K562 (cell line): ENCODE measurements at regions not wholly inside any gene's neighbourhood (a gene's known extent, or its start where the extent isn't known, plus 50 kb on each side); places are given as distances from the start of the nearest gene placed in this dataset.

ENCODE experiments used
- ATAC-seq: fragments of 200-7000 bp; cut with Tn5 transposase; 3 replicates; pipeline ENCODE4 v1.9.1; 2020; ENCODE audit warnings: moderate library complexity
- BruUV-seq: library from RNA; stranded (reverse); fragments of 400-500 nt; replicated peaks from 2 replicates; lab custom pipeline; 2021; lab: Mats Ljungman, UMichigan
- CTCF ChIA-PET: fragments of 300-600 bp; formaldehyde crosslinking; extraction: SDS; loops from one replicate; lab custom pipeline; 2021; ENCODE audit warnings: low intra/inter-chr PET ratio; lab: Yijun Ruan, JAX
- POLR2A ChIA-PET: fragments of 300-600, 350-650 bp; sonication (Branson Sonifier 250); formaldehyde crosslinking; extraction: SDS; loops from one replicate; lab custom pipeline; 2021; ENCODE audit warnings: antibody characterized with exemption, inconsistent platforms; lab: Yijun Ruan, JAX
- DNase-seq, 4 experiments: peaks; one replicate each; pipeline versions ENCODE4 v3.0.0 to v3.0.0-alpha.2; 2011 to 2018; ENCODE audit warnings: low spot score in 3 of 4, mixed read lengths in 3 of 4; ENCODE audit errors: extremely low read depth in 1 of 4
- FAIRE-seq: peaks from 2 replicates; lab custom pipeline; 2011; peaks lifted over from hg19 to GRCh38; lab: Jason Lieb, UNC
- H2AFZ ChIP-seq: 2 replicates; pipeline ENCODE4 v1.6.0; 2011; ENCODE audit warnings: low read depth, low read length, control low read depth, inconsistent platforms
- H3K27ac ChIP-seq: fragments of 200-600 bp; 3 replicates; pipeline ENCODE4 v1.8.0; 2011; ENCODE audit warnings: low read depth, mild to moderate bottlenecking, control low read depth, inconsistent platforms, low read length, moderate library complexity, mixed read lengths; ENCODE audit errors: extremely low read depth
- H3K27me3 ChIP-seq, 2 experiments: fragments of 300-600 bp in 1 of 2; 2 replicates in 1 of 2; 3 replicates in 1 of 2; pipeline versions ENCODE4 v1.6.0 to v1.8.0; 2011; ENCODE audit warnings: inconsistent platforms in 2 of 2, low read length in 2 of 2, mild to moderate bottlenecking in 1 of 2, mixed read lengths in 1 of 2, moderate library complexity in 1 of 2; ENCODE audit not compliant: control insufficient read depth in 2 of 2, insufficient read depth in 2 of 2
- H3K36me3 ChIP-seq: fragments of 300-600 bp; 3 replicates; pipeline ENCODE4 v1.8.0; 2011; ENCODE audit warnings: mild to moderate bottlenecking, low read length, inconsistent platforms; ENCODE audit not compliant: control insufficient read depth, insufficient read depth
- H3K4me1 ChIP-seq, 2 experiments: fragments of 200-600 bp in 1 of 2; replicated peaks in 1 of 2; 2 replicates in 1 of 2; 3 replicates in 1 of 2; pipeline versions ENCODE4 v1.5.1 to v1.8.0; 2011; ENCODE audit warnings: inconsistent platforms in 2 of 2, low read length in 2 of 2, mild to moderate bottlenecking in 1 of 2, mixed read lengths in 1 of 2, moderate library complexity in 1 of 2; ENCODE audit not compliant: control insufficient read depth in 2 of 2, insufficient read depth in 2 of 2
- H3K4me2 ChIP-seq: 2 replicates; pipeline ENCODE4 v1.6.1; 2011; ENCODE audit warnings: low read length, control low read depth, inconsistent platforms, mixed read lengths; ENCODE audit not compliant: insufficient read depth
- H3K4me3 ChIP-seq: fragments of 200-600 bp; sonication (generic), shearing (Covaris generic); 2 replicates; pipeline ENCODE4 v1.5.1; 2016; ENCODE audit warnings: control low read depth, inconsistent platforms
- H3K79me2 ChIP-seq: fragments of 200-600 bp; 3 replicates; pipeline ENCODE4 v1.8.0; 2011; ENCODE audit warnings: low read length, inconsistent platforms; ENCODE audit not compliant: control insufficient read depth, insufficient read depth
- H3K9ac ChIP-seq, 2 experiments: 2 replicates each; pipeline versions ENCODE4 v1.6.0 to v1.6.1; 2011; ENCODE audit warnings: low read depth in 2 of 2, low read length in 2 of 2, control low read depth in 1 of 2, inconsistent platforms in 1 of 2, mild to moderate bottlenecking in 1 of 2, mixed read lengths in 1 of 2; ENCODE audit not compliant: insufficient read depth in 1 of 2
- H3K9me1 ChIP-seq: one replicate; pipeline ENCODE4 v1.6.0; 2011; ENCODE audit warnings: inconsistent platforms, mild to moderate bottlenecking, low read length, moderate library complexity; ENCODE audit not compliant: control insufficient read depth, insufficient read depth
- H3K9me3 ChIP-seq: replicated peaks from 2 replicates; pipeline ENCODE4 v1.5.1; 2011; ENCODE audit warnings: low read depth, low read length, inconsistent platforms; ENCODE audit not compliant: control insufficient read depth, insufficient read depth
- H4K20me1 ChIP-seq: replicated peaks from 2 replicates; pipeline ENCODE4 v1.6.1; 2011; ENCODE audit warnings: low read length, inconsistent platforms, mixed read lengths; ENCODE audit not compliant: control insufficient read depth, insufficient read depth
- GTF3C2 ChIP-seq: IDR thresholded peaks from 3 replicates; pipeline ENCODE4 v1.6.1; 2011; ENCODE audit warnings: borderline replicate concordance, mild to moderate bottlenecking, moderate library complexity; ENCODE audit not compliant: insufficient read length; ENCODE audit errors: extremely low read depth
- NCOR1 ChIP-seq: fragments of 450-650 bp; IDR thresholded peaks from 2 replicates; pipeline ENCODE4 v1.6.1; 2016; ENCODE audit warnings: mild to moderate bottlenecking, moderate library complexity
- ZEB2 ChIP-seq: fragments of 450-650 bp; IDR thresholded peaks from 2 replicates; pipeline ENCODE4 v1.6.1; 2016
- WGBS: fragments of 100-300 bp; shearing (Covaris generic); methylation state at CpG from one replicate; pipeline ENCODE4 v1.1.6; 2016; ENCODE audit warnings: low coverage, mixed read lengths; ENCODE audit not compliant: insufficient coverage; ENCODE audit errors: missing lambda C conversion rate; 5-methylcytosine and 5-hydroxymethylcytosine counted together
- in situ Hi-C: fragments of 300-500 bp; cut with MboI; formaldehyde crosslinking; loops from 4 replicates; pipeline ENCODE4 v1.15.0; 2018; ENCODE audit warnings: inconsistent platforms, mixed read lengths
- intact Hi-C: fragments of 100-400 bp; cut with micrococcal nuclease; formaldehyde crosslinking; loops from 2 replicates; pipeline ENCODE4 v1.14.2; 2022

- ChIA-PET CTCF (no interaction called here), POLR2A (no interaction called here)
- FAIRE-seq (no peak), DNase-seq (no peak), ATAC-seq (peak; percentile 27; the same call in 1 of the 3 replicates)
- Histone ChIP-seq H3K9me1 (no peaks in the 10 kb centered on the region), H3K27ac (no peak overlapping the region), H2AFZ (no peak overlapping the region), H3K4me3 (no peak overlapping the region), H4K20me1 (no peaks in the 10 kb centered on the region), H3K9me3 (no peaks in the 10 kb centered on the region), H3K9ac (no peak overlapping the region), H3K36me3 (no peaks in the 10 kb centered on the region), H3K79me2 (no peaks in the 10 kb centered on the region), H3K4me1 (no peaks in the 10 kb centered on the region; a peak in 1 of 5 replicates), H3K4me2 (no peak overlapping the region), H3K27me3 (0 out of 5 replicates have a peak, but pooled peaks cover 0 to 4% of the 10 kb centered on the region in 2 experiments)
- no peak for TF ChIP-seq ZEB2
- TF ChIP-seq NCOR1: no peak
- TF ChIP-seq GTF3C2: no peak
- intact Hi-C loops (no loop called here), in situ Hi-C loops (no loop called here)
- 5% methylated on average over 4 of the region's 4 CpGs for WGBS
- BruUV-seq: no TSS peak
Measured at GRCh38 chr3:20395692-20396091, 209.7 kb upstream of the SGO1 start.
